SK-MEL-5 (cell line): ENCODE measurements at regions not wholly inside any gene's neighbourhood (a gene's known extent, or its start where the extent isn't known, plus 50 kb on each side); places are given as distances from the start of the nearest gene placed in this dataset.

Experiments
- DNase-seq: peaks from one replicate; pipeline ENCODE4 v3.0.0-alpha.2; 2016; ENCODE audit warnings: low read depth, low spot score
- in situ Hi-C: cut with HindIII; loops from 2 replicates; pipeline ENCODE4 v1.10.0; 2016; ENCODE audit warnings: low sequenced_read_pairs, high pct_unique_total_duplicates, low pct_unique_long_range_greater_than_20kb

- in situ Hi-C loops = no loop called here
- no peak for DNase-seq
Measured at GRCh38 chr3:117450026-117450425, 740.4 kb downstream of the TUSC7 start.

- no peak for DNase-seq
- in situ Hi-C loops = no loop called here
Measured at GRCh38 chr3:117454254-117454653, 744.7 kb downstream of the TUSC7 start.

- no peak for DNase-seq
- in situ Hi-C loops = no loop called here
Measured at GRCh38 chr3:117454908-117455307, 745.3 kb downstream of the TUSC7 start.

- DNase-seq = no peak
- in situ Hi-C loops = no loop called here
Measured at GRCh38 chr3:117455782-117456181, 746.2 kb downstream of the TUSC7 start.

DNA sequence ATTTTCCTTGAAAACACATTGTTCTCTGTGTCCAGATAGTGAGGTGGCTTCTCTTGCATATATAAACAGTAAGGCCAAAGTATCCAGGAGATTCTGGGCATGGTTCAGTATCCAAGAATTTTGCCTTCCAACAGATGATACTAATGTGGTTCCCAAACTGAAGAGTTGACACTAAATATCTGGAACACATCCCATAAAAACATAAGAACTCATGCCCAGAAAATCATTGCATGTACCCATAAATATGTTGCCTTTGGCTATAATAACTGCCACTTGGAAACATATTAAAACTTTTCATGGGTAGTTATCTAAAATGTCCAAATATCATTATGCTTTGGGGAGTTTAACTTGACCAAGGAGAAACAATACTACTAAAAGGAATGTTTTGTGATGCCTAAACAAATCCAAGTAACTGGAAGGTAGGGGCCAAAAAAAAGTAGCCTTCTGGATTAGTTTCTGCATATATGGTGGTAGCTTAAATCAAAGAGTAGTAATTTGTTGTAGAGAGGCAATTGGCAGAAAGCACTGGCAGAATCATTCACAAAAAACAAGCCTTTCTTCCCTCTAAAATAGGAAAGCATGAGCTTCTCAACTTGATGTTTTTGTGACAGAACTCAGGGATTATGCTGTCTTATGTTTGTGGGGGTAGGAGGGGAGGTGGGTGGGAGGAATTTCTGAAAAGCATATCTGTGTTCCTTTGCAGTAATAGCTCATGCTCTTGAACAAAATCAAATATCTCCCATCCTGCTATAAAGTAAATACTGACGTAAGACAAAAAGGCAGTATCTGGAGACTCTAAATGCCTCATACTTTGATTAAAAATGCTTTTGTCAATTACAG is 753.9 kb downstream of the TUSC7 start:
- in situ Hi-C loops = no loop called here

GRCh38 chr3:117471831-117472230 is 762.3 kb downstream of the TUSC7 start:
- in situ Hi-C loops = no loop called here

More for the DNA sequence above, 753.9 kb downstream of the TUSC7 start:
- DNase-seq = no peak

DNA sequence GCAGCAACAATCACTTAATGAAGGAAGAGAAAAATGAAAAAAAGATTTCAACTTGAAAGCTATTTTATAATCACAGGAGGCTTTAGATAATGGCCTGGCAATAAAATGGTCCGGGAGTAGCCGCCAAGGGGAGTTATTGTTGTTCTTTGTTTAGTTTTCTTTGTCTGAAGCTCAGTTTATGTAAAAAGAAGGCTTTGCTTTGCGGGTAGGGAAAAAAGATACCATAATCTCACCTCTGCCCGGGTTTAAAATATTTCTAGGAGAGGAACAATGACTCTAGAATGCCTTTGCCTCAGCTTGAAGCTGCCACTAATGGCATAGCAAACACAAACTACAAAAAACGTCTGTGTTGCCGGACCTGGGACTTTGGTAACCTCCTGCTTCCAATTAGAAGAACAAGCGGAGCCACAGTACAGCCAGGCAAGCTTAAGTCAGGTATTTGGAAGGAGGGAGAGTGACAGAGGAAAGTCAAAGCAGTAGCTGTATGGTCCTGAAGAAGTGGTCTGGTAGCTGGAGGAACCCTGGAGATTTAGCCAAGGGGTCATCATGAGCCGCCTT is 764.5 kb downstream of the TUSC7 start:
- DNase-seq = no peak
- in situ Hi-C loops = no loop called here

More at GRCh38 chr3:117471831-117472230, 762.3 kb downstream of the TUSC7 start:
- DNase-seq = no peak

DNA sequence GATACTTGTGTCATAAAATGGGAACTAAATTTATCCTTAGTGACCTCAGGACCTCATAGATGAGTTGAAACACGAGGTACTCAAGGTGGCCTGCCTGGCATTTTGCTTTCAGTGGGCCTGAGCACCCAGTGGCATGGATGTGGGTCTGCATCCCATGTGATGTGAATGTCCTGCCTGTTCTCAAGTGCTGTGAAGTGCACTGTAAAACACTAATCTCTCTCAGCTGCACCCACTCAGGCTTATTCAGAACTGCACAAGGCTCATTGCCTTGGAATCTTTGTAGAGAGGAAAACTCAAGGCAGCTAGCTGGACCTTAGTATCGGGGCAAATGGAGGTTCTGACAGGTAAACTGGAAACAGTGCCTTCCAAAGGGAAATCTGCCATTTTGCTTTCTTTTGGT is 767.0 kb downstream of the TUSC7 start:
- in situ Hi-C loops = no loop called here
- no peak for DNase-seq

DNA sequence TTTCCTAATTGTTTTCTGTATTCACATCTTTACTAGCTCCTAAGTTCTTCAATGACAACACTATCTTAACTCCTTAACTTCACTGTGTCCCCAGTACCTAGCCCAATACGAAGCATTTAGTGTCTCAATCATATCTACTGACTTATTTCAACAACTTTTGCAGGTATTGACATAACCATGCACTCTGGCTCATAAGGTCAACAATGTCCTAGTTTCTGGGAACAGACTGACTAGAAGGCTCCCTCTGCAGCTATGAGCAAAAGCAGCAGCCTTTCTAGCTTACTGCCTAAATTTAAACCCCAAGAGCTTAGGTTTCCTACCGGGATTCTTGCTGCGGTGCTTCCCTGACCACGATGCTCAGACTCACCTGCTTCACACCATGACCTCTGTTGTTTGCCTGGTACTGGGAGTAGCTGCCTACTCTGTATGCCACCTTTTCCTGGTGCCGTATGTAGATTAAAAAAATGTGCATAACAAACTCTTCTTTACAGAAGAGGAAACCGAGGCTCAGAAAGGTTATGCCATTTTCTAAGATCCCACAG is 767.7 kb downstream of the TUSC7 start:
- no peak for DNase-seq
- in situ Hi-C loops = no loop called here

DNA sequence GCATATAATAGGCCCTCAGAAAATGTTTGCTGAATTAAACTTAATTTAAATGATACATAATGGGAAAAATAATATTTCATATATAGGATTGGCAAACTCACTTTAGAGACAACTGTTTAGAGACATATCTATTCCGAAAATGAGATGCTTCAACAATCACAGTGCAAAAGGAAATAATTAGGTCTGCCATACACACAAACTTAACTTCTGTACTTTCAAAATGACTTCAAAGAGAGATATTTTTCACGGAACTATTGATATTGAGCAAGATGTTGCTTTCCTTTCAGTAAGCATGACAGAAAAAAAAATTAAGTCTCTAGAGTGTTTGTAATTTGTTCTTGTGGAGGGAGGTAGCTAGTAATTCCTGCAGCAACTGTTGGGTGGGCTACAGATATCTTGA is 769.5 kb downstream of the TUSC7 start:
- DNase-seq = no peak
- in situ Hi-C loops = no loop called here

DNA sequence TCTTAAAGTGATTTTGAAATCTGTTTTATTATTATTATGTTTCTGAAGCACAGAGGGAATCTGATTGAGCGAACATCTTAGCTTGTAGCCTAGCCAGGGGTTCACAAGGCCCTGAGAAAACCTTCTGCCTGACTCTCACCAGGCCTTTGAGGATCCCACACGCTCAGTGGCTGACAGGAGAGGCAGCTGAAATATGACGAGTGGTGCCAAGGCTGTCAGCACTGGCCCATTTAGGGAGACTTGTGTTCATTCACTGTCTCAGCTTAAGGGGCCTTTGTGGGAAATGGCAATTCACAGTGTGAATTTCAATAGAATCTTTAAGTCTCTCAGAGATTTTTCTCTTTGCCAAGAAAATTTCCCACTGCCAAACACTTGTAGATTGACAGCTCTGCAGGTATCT is 770.9 kb downstream of the TUSC7 start:
- in situ Hi-C loops = no loop called here
- no peak for DNase-seq

DNA sequence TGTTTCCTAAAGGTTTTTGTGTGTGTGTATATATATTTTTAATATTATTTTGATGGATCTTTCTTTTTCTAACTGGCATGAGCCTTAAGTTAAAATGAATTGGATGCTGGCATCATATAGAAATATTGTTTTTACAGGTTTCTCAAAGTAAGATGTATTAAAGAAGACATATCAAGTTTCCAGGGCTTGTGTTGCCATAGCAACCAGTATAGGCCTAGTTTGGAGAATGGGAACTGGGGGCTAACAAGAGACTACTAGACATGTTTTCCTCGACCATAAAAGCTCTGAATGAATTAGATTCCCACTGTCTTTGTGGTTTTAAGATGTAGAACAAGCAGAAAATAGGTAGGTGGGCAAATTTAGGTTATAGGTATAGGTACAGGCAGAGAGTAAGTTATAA is 771.4 kb downstream of the TUSC7 start:
- DNase-seq = no peak
- in situ Hi-C loops = no loop called here

- DNase-seq = no peak
- in situ Hi-C loops = no loop called here
Measured at GRCh38 chr3:117483839-117484238, 774.3 kb downstream of the TUSC7 start.

DNA sequence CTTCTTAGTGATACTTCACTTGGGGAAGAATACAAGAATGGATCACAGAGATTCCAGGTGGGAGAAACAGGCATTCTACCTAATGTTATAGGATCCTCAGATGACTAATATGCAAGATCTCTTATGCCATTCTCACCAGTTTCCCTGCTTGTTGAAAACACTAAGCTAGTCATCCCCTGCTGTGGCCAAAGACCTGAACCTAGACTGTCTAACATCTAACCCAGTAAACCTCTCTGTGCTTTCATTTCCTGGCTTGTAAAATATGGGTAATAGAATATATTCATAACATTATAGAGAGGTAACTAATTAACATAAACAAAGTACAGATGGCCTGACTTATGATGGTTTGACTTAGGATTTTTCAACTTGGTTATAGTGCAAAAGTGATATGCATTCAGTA is 776.3 kb downstream of the TUSC7 start:
- DNase-seq = no peak
- in situ Hi-C loops = no loop called here

DNA sequence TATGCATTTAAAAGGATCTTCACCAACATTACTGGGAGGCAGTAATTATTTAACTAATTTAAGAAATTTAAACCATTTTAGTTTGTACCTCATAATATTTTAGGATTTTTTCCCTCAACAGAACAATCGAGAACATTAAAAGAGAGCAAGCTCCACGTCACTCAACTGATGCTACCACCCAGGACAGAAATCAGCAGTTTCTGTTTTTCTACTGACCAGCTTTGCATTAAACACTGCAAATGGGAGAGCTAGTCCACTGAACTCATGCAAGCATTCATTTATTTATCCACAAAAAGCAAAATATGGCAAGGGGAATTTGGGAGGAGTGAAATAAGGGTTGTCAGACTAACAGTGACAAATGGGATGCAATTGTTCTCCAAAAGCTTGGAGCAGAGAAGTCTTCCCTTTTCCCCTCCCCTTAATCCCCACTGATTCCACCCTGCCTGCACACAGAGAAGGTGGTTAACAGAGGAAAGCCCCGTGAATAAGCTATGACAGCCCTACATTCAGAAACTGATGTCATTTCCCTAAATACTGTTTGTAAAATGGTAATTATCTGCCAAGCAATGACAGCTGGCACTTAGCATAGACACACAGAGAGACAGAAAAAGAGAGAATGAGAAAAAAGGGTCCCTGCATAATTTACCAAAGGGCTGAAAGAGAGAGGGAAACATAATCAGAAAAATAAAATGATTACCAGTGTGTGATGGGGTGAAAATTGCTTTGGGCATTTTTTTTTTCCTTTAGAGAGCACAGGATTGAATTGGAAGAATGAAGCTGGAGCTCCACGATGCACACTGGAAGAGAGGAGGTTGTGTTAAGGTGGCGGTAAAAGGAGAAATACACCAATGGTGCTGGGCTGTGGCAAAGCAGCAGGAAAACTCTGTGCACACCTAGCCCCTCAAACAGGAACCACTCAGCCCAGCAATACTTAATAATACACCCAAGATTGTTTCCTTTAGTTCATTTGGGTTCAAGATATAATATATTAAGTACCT is 777.4 kb downstream of the TUSC7 start:
- no peak for DNase-seq
- in situ Hi-C loops = no loop called here

DNA sequence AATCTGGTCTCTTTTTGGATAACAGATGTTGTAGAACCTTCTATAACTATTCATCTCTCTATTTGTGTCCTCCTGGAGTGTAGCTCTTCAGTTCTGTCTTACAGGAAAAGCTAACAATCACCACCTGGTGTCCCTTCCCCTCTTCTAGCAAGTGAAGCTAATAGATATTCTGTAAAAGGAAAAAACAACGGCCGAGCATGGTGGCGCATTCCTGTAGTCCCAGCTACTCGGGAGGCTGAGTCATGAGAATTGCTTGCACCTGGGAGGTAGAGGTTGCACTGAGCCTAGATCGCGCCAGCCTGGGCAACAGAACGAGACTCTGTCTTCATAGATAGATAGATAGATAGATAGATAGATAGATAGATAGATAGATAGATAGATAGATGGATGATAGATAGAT is 779.4 kb downstream of the TUSC7 start:
- DNase-seq = no peak

GRCh38 chr3:117489663-117490079 is 780.1 kb downstream of the TUSC7 start:
- in situ Hi-C loops = no loop called here
- DNase-seq = no peak

More for the DNA sequence above, 779.4 kb downstream of the TUSC7 start:
- in situ Hi-C loops = no loop called here

DNA sequence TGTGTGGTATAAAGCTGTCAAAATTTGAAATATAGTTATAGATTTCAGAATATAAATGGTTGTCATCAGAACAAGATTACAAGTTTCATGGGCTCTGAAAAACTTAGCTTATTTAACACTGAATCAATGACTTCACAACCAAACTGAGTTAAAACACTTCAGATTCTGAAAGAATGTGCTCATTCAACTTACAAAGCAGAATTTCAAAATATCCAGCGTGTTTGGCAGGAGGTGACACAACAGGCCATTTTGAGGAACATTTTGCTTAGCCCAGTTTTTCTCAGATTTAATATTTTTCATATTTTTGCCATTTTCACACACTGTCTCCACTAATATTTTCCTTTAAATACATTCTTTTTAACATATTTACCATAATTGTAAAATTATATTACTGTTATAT is 781.1 kb downstream of the TUSC7 start:
- in situ Hi-C loops = no loop called here
- no peak for DNase-seq
